Heart left ventricle (tissue), 13 donors: ENCODE measurements at regions not wholly inside any gene's neighbourhood (a gene's known extent, or its start where the extent isn't known, plus 50 kb on each side); places are given as distances from the start of the nearest gene placed in this dataset.

Experiments
- CTCF ChIP-seq, 12 donors: fragments of 200-600 bp; sonication (generic) in 4 of 12; IDR thresholded peaks; one replicate each; pipeline versions ENCODE4 v1.5.0 to v1.8.0; 2018 to 2022; ENCODE audit warnings: antibody characterized with exemption in 12 of 12, mild to moderate bottlenecking in 5 of 12
- POLR2A ChIP-seq, 2 donors: fragments of 450-650 bp; IDR thresholded peaks; one replicate each; pipeline ENCODE4 v1.6.1; 2017; ENCODE audit warnings: antibody characterized with exemption in 2 of 2, mild to moderate bottlenecking in 2 of 2, moderate library complexity in 2 of 2
- donor health status: ischemic (EF 13 %, LVEDD 7.1; RV severe dilation, severe dysfunction).
- donor health status: DM: no; HTN: yes; CAD: no.
- donor health status: DM: no; HTN: no; CAD: no.
- donor health status: ischemic (EF 25% LVEDD 6.9; RV normal size, moderate dysfunction).
- donor health status: ischemic (EF 25% LVEDD 5.7; RV mildly dilated, moderate dysfunction).
- donor health status: ischemic (EF 35%, LVEDD 5.7; RV mildly dilated, moderate dysfunction).
- donor health status: nonischemic (EF 11% LVEDD 7.7; RV severe dilation, severe dysfunction).
- donor health status: DM: yes; HTN: yes; CAD: no.
- donor health status: PGD.
- donor health status: ischemic (EF 29% LVEDD 5.4; RV normal size, mild dysfunction).
- donor health status: nonischemic (EF 23%, LVEDD 6.1; RV moderate dilation, normal function).

DNA sequence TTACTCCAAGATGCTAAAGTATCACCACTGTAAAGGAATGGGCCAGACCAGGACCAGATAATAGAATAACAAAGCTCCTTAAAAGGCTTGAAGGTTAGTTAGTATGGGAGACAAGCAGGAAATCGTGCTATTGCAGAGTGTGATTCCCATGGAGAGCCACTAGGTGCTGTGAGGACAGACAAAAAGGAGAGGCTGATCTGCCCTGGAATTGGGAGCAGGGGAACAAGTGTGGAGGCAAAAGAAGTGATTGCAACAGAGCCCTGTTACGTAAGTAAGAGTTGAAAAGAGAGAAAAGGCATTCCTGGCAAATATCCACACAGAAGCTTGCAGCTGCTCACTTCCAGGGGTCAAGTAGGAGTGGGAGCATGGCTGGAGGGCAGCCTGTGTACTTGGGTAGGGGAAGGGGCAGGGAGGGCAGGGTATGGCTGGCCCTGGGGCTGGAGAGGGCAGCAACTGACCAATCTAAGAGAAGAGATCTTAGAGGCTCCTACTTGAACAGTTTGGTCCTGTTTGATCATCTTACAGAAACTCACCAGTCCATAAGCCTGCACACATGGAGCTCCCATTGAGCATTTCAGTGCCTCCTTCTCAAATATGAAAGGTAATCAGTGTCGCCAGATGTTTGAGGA lies 207.7 kb upstream of the GJB5 start:
- TF ChIP-seq CTCF (IDR thresholded peaks at IDR 0.05): no peak
- TF ChIP-seq POLR2A (IDR thresholded peaks at IDR 0.05): no peak
